SK-N-SH (cell line): ENCODE measurements at regions not wholly inside any gene's neighbourhood (a gene's known extent, or its start where the extent isn't known, plus 50 kb on each side); places are given as distances from the start of the nearest gene placed in this dataset.

Experiments used
- CHD2 ChIP-seq: fragments of 150-350 bp; IDR thresholded peaks from 2 replicates; pipeline ENCODE4 v1.6.1; 2018; ENCODE audit warnings: low read length; ENCODE audit not compliant: partially characterized antibody
- EZH2phosphoT487 ChIP-seq: fragments of 200-600 bp; sonication (generic); IDR thresholded peaks from 2 replicates; pipeline ENCODE4 v1.6.1; 2017; ENCODE audit warnings: low read depth, mixed run types, mild to moderate bottlenecking, antibody characterized with exemption, moderate library complexity, borderline replicate concordance
- JUND ChIP-seq: IDR thresholded peaks from 2 replicates; pipeline ENCODE4 v1.4.0; 2012
- MXI1 ChIP-seq: IDR thresholded peaks from 2 replicates; pipeline ENCODE4 v1.6.1; 2012; ENCODE audit warnings: mild to moderate bottlenecking, low read depth, low read length, improper control_type of control experiment
- POLR2AphosphoS5 ChIP-seq: IDR thresholded peaks from 2 replicates; pipeline ENCODE4 v1.6.1; 2012; ENCODE audit warnings: low read depth, low read length
- RAD21 ChIP-seq: IDR thresholded peaks from 2 replicates; pipeline ENCODE4 v1.6.1; 2012; ENCODE audit warnings: mild to moderate bottlenecking, low read length
- RXRA ChIP-seq: IDR thresholded peaks from 2 replicates; pipeline ENCODE4 v1.4.0; 2012; ENCODE audit warnings: low read depth, mild to moderate bottlenecking, borderline replicate concordance
- SIN3A ChIP-seq: IDR thresholded peaks from 2 replicates; pipeline ENCODE4 v1.6.1; 2012; ENCODE audit warnings: low read depth, mild to moderate bottlenecking, low read length, moderate library complexity, borderline replicate concordance
- TAF1 ChIP-seq: IDR thresholded peaks from 2 replicates; pipeline ENCODE4 v1.6.1; 2012; ENCODE audit warnings: low read depth, mild to moderate bottlenecking, low read length, moderate library complexity, borderline replicate concordance
- USF2 ChIP-seq: fragments of 150-350 bp; IDR thresholded peaks from 2 replicates; pipeline ENCODE4 v1.6.1; 2017; ENCODE audit warnings: antibody characterized with exemption, low read length, low read depth, borderline replicate concordance
- YY1 ChIP-seq: IDR thresholded peaks from 2 replicates; pipeline ENCODE4 v1.4.0; 2012; ENCODE audit warnings: low read depth, mild to moderate bottlenecking
- TF ChIP-seq, protein P1 (sequence below): fragments of 200-600 bp; sonication (generic); IDR thresholded peaks from 2 replicates; pipeline ENCODE4 v1.6.1; 2017; ENCODE audit warnings: antibody characterized with exemption, mild to moderate bottlenecking, moderate library complexity
- TF ChIP-seq, protein P2 (sequence below): IDR thresholded peaks from 2 replicates; pipeline ENCODE4 v1.6.1; 2012; ENCODE audit warnings: mild to moderate bottlenecking, low read depth, low read length, moderate library complexity
- TF ChIP-seq, protein P3 (sequence below): IDR thresholded peaks from 2 replicates; pipeline ENCODE4 v1.4.0; 2012; ENCODE audit warnings: low read depth

- TF ChIP-seq RAD21 = no peak
- no peak for TF ChIP-seq JUND
- TF ChIP-seq YY1 = no peak
- TF ChIP-seq MXI1 = no peak
- TF ChIP-seq CHD2 = no peak
- TF ChIP-seq, protein P1, sequence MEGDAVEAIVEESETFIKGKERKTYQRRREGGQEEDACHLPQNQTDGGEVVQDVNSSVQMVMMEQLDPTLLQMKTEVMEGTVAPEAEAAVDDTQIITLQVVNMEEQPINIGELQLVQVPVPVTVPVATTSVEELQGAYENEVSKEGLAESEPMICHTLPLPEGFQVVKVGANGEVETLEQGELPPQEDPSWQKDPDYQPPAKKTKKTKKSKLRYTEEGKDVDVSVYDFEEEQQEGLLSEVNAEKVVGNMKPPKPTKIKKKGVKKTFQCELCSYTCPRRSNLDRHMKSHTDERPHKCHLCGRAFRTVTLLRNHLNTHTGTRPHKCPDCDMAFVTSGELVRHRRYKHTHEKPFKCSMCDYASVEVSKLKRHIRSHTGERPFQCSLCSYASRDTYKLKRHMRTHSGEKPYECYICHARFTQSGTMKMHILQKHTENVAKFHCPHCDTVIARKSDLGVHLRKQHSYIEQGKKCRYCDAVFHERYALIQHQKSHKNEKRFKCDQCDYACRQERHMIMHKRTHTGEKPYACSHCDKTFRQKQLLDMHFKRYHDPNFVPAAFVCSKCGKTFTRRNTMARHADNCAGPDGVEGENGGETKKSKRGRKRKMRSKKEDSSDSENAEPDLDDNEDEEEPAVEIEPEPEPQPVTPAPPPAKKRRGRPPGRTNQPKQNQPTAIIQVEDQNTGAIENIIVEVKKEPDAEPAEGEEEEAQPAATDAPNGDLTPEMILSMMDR = no peak
- no peak for TF ChIP-seq EZH2phosphoT487
- no peak for TF ChIP-seq SIN3A
- TF ChIP-seq, protein P2, sequence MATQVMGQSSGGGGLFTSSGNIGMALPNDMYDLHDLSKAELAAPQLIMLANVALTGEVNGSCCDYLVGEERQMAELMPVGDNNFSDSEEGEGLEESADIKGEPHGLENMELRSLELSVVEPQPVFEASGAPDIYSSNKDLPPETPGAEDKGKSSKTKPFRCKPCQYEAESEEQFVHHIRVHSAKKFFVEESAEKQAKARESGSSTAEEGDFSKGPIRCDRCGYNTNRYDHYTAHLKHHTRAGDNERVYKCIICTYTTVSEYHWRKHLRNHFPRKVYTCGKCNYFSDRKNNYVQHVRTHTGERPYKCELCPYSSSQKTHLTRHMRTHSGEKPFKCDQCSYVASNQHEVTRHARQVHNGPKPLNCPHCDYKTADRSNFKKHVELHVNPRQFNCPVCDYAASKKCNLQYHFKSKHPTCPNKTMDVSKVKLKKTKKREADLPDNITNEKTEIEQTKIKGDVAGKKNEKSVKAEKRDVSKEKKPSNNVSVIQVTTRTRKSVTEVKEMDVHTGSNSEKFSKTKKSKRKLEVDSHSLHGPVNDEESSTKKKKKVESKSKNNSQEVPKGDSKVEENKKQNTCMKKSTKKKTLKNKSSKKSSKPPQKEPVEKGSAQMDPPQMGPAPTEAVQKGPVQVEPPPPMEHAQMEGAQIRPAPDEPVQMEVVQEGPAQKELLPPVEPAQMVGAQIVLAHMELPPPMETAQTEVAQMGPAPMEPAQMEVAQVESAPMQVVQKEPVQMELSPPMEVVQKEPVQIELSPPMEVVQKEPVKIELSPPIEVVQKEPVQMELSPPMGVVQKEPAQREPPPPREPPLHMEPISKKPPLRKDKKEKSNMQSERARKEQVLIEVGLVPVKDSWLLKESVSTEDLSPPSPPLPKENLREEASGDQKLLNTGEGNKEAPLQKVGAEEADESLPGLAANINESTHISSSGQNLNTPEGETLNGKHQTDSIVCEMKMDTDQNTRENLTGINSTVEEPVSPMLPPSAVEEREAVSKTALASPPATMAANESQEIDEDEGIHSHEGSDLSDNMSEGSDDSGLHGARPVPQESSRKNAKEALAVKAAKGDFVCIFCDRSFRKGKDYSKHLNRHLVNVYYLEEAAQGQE = no peak
- TF ChIP-seq USF2 = no peak
- TF ChIP-seq, protein P3, sequence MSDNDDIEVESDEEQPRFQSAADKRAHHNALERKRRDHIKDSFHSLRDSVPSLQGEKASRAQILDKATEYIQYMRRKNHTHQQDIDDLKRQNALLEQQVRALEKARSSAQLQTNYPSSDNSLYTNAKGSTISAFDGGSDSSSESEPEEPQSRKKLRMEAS = no peak
- no peak for TF ChIP-seq RXRA
- no peak for TF ChIP-seq POLR2AphosphoS5
- TF ChIP-seq TAF1 = no peak
Observed at GRCh38 chr13:40465015-40465390, 201.4 kb downstream of the FOXO1 start.
